ENCODE measurements at regions not wholly inside any gene's neighbourhood (a gene's known extent, or its start where the extent isn't known, plus 50 kb on each side); places are given as distances from the start of the nearest gene placed in this dataset.

DNA sequence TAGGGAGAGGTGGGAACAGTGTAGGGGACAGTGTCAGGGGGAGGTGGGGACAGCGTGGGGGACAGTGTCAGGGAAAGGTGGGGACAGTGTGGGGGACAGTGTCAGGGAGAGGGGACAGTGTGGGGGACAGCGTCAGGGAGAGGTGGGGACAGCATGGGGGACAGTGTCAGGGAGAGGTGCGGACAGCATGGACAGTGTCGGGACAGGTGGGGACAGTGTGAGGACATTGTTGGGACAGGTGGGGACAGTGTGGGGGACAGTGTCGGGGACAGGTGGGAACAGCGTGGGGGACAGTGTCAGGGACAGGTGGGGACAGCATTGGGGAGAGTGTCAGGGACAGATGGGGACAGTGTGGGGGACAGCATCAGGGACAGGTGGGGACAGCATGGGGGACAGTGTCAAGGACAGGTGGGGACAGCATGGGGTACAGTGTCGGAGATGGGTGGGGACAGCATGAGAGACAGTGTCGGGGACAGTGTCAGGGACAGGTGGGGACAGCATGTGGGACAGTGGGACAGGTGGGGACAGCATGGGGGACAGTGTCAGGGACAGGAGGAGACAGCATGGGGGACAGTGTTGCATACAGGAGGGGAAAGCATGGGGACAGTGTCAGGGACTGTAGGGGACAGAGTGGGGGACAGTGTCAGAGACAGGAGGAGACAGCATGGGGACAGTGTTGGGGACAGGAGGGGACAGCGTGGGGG lies 139.0 kb downstream of the TMEM121 start:
- TF ChIP-seq POLR2A (IDR thresholded peaks at IDR 0.05) (no peak), CTCF (IDR thresholded peaks at IDR 0.05) (no peak)

All from stomach (tissue), 4 donors.